Endothelial cell (in vitro differentiated cells): ENCODE measurements at regions not wholly inside any gene's neighbourhood (a gene's known extent, or its start where the extent isn't known, plus 50 kb on each side); places are given as distances from the start of the nearest gene placed in this dataset.
"Not testable (repeated sequence)": the region's sequence is repeated elsewhere in the genome, so short reads cannot be mapped to it uniquely, and the experiment has no call there.

Experiments used
- DNase-seq: peaks from one replicate; pipeline ENCODE4 v3.0.0; 2021; ENCODE audit warnings: low spot score
- H3K27ac Mint-ChIP-seq: one replicate; pipeline ENCODE4 v1.8.0; 2021; ENCODE audit warnings: mixed read lengths, inconsistent platforms; ENCODE audit not compliant: unreplicated experiment
- H3K27me3 Mint-ChIP-seq: one replicate; pipeline ENCODE4 v1.8.0; 2021; ENCODE audit warnings: mild to moderate bottlenecking, moderate library complexity, mixed read lengths, inconsistent platforms; ENCODE audit not compliant: unreplicated experiment
- H3K36me3 Mint-ChIP-seq: one replicate; pipeline ENCODE4 v1.8.0; 2021; ENCODE audit warnings: mild to moderate bottlenecking, low read depth, mixed read lengths, inconsistent platforms; ENCODE audit not compliant: unreplicated experiment
- H3K4me1 Mint-ChIP-seq: one replicate; pipeline ENCODE4 v1.8.0; 2021; ENCODE audit warnings: mild to moderate bottlenecking, mixed read lengths, inconsistent platforms; ENCODE audit not compliant: unreplicated experiment
- H3K4me3 Mint-ChIP-seq: one replicate; pipeline ENCODE4 v1.8.0; 2021; ENCODE audit warnings: mild to moderate bottlenecking, mixed read lengths, inconsistent platforms; ENCODE audit not compliant: unreplicated experiment
- H3K9me3 Mint-ChIP-seq: one replicate; pipeline ENCODE4 v1.8.0; 2021; ENCODE audit warnings: mixed read lengths, inconsistent platforms; ENCODE audit not compliant: unreplicated experiment
- CTCF ChIP-seq: fragments of 200-600 bp; sonication (generic); IDR thresholded peaks from one replicate; pipeline ENCODE4 v1.5.0; 2021; ENCODE audit warnings: antibody characterized with exemption; ENCODE audit not compliant: unreplicated experiment

DNA sequence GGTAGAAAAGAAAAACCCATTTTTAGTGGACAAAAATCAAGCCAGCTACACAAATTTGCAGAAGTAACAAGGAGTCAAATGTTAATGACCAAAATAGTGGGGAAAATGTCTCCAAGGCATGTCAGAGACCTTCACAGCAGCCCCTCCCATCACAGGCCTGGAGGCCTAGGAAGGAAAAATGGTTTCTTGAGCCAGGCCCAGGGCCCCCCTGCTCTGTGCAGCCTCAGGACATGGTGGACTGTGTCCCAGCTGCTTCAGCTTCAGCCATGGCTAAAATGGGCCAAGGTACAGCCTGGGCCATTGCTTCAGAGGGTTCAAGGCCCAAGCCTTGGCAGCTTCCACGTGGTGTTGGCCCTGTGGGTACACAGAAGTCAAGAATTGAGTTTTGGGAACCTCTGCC, 82.5 kb upstream of the CLVS2 start:
- Mint-ChIP-seq H3K9me3 (peaks cover 5% of the 10 kb centered on the region), H3K36me3 (no peaks in the 10 kb centered on the region), H3K27me3 (no peaks in the 10 kb centered on the region), H3K27ac (no peak overlapping the region), H3K4me3 (no peak overlapping the region), H3K4me1 (peaks cover 2% of the 10 kb centered on the region)
- TF ChIP-seq CTCF = no peak
- DNase-seq = no peak

- no peaks in the 10 kb centered on the region for H3K4me1 Mint-ChIP-seq
- no peak for TF ChIP-seq CTCF
- no peaks in the 10 kb centered on the region for H3K36me3 Mint-ChIP-seq
- DNase-seq = no peak
- H3K9me3 Mint-ChIP-seq = no peaks in the 10 kb centered on the region
- H3K27ac Mint-ChIP-seq = no peak overlapping the region
- no peaks in the 10 kb centered on the region for H3K27me3 Mint-ChIP-seq
- no peak overlapping the region for H3K4me3 Mint-ChIP-seq
Observed at GRCh38 chr6:122918714-122919113, 77.3 kb upstream of the CLVS2 start.

DNA sequence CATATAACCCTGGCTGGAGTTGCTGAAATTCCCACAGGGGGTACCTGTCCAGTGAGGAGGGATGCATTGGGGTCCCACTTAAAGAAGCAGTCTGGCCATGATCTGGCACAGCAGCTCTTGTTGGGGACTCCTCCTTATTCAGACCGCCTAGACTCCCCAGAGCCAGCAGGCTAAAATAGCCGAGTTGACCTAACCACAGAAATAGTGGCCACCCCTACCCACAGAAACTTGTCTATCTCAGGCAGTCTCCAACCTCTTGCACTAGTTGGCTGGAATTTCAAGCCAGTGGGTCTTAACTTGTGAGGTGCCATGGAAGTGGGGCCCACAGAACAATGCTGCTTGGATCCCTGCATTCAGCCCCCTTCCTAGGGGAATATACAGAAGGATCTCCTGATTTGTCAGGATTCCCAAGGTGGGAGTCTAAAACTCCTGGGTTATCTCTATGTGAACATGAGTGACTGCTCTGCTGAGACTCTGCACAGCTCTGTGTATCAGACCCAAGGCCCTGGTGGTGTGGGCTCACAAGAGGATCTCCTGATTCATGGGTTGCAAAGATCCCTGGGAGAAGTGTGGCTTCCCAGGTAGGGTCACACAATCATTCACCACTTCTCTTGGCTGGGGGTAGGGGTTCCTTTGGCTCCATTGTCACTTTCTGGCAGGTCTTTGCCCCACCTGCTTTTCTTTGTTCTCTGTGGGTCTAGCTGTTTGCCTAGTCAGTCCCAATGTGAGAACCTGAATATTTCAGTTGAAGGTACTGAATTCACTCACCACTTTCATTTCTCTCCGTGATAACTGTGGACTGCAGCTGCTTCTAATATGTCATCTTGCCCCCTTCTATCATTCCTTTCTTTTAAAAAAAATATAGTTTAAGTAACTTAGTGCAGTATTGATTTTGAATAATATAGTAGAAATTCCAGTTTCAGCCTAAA, 65.5 kb upstream of the CLVS2 start:
- no peak for DNase-seq
- Mint-ChIP-seq H3K9me3 (no peaks in the 10 kb centered on the region), H3K27ac (no peak overlapping the region), H3K4me3 (no peak overlapping the region), H3K36me3 (no peaks in the 10 kb centered on the region), H3K4me1 (no peaks in the 10 kb centered on the region), H3K27me3 (no peaks in the 10 kb centered on the region)
- TF ChIP-seq CTCF = no peak

- TF ChIP-seq CTCF = no peak
Observed at GRCh38 chr6:122931916-122932315, 64.1 kb upstream of the CLVS2 start.

GRCh38 chr6:122944936-122945335, 51.1 kb upstream of the CLVS2 start:
- H3K4me3 Mint-ChIP-seq, H3K27ac Mint-ChIP-seq, DNase-seq, H3K36me3 Mint-ChIP-seq, H3K9me3 Mint-ChIP-seq, H3K27me3 Mint-ChIP-seq, H3K4me1 Mint-ChIP-seq: not testable (repeated sequence)

More at GRCh38 chr6:122931916-122932315, 64.1 kb upstream of the CLVS2 start:
- no peaks in the 10 kb centered on the region for H3K9me3 Mint-ChIP-seq
- no peaks in the 10 kb centered on the region for H3K27me3 Mint-ChIP-seq
- no peak for DNase-seq
- no peaks in the 10 kb centered on the region for H3K36me3 Mint-ChIP-seq
- no peak overlapping the region for H3K4me3 Mint-ChIP-seq
- H3K27ac Mint-ChIP-seq = no peak overlapping the region
- H3K4me1 Mint-ChIP-seq = no peaks in the 10 kb centered on the region
